GM12878 (cell line): ENCODE measurements at regions not wholly inside any gene's neighbourhood (a gene's known extent, or its start where the extent isn't known, plus 50 kb on each side); places are given as distances from the start of the nearest gene placed in this dataset.

Source experiments
- ATAC-seq: fragments of 200-7000 bp; cut with Tn5 transposase; 3 replicates; pipeline ENCODE4 v1.9.1; 2020; ENCODE audit warnings: mild to moderate bottlenecking, moderate library complexity
- BruUV-seq: library from RNA; stranded (reverse); fragments of 400-500 nt; replicated peaks from 2 replicates; lab custom pipeline; 2021; lab: Mats Ljungman, UMichigan
- CTCF ChIA-PET: fragments of 300-600 bp; sonication (Branson Sonifier 250); formaldehyde crosslinking; extraction: SDS; loops from one replicate; lab custom pipeline; 2021; ENCODE audit warnings: inconsistent platforms; lab: Yijun Ruan, JAX
- POLR2A ChIA-PET: fragments of 350-600 bp; formaldehyde crosslinking; extraction: SDS; loops from one replicate; lab custom pipeline; 2021; ENCODE audit warnings: inconsistent platforms; lab: Charles Lee
- RAD21 ChIA-PET: fragments of 300-600 bp; sonication (Branson Sonifier 250); formaldehyde crosslinking; loops from one replicate; lab custom pipeline; 2023; ENCODE audit warnings: antibody characterized with exemption; ENCODE audit not compliant: unreplicated experiment; lab: Charles Lee
- SMC1A ChIA-PET: fragments of 300-600 bp; sonication (Branson Sonifier 250); formaldehyde crosslinking; loops from one replicate; lab custom pipeline; 2023; ENCODE audit not compliant: unreplicated experiment, uncharacterized antibody; lab: Charles Lee
- DNase-seq: peaks from one replicate; pipeline ENCODE4 v3.0.0-alpha.2; 2011; ENCODE audit warnings: low read depth, low spot score
- FAIRE-seq: peaks from 3 replicates; lab custom pipeline; 2011; peaks lifted over from hg19 to GRCh38; lab: Jason Lieb, UNC
- H2AFZ ChIP-seq: 2 replicates; pipeline ENCODE4 v1.6.0; 2011; ENCODE audit warnings: low read depth, low read length, control low read depth; ENCODE audit not compliant: control insufficient read depth
- H3K27ac ChIP-seq: 2 replicates; pipeline ENCODE4 v1.5.1; 2011; ENCODE audit warnings: control low read depth; ENCODE audit not compliant: control insufficient read depth, insufficient read depth
- H3K27me3 ChIP-seq, 2 experiments: replicated peaks in 1 of 2; 2 replicates each; pipeline versions ENCODE4 v1.6.0 to v1.6.1; 2011; ENCODE audit warnings: low read length in 1 of 2; ENCODE audit not compliant: control insufficient read depth in 2 of 2, insufficient read depth in 2 of 2
- H3K36me3 ChIP-seq, 2 experiments: 2 replicates each; pipeline ENCODE4 v1.5.1; 2011; ENCODE audit warnings: low read length in 1 of 2; ENCODE audit not compliant: control insufficient read depth in 2 of 2, insufficient read depth in 2 of 2
- H3K4me1 ChIP-seq: 2 replicates; pipeline ENCODE4 v1.6.1; 2011; ENCODE audit warnings: mild to moderate bottlenecking, low read length, moderate library complexity, mixed read lengths; ENCODE audit not compliant: control insufficient read depth, insufficient read depth
- H3K4me2 ChIP-seq: 2 replicates; pipeline ENCODE4 v1.6.0; 2011; ENCODE audit warnings: control low read depth; ENCODE audit not compliant: control insufficient read depth, insufficient read depth
- H3K4me3 ChIP-seq: fragments of 200-600 bp; sonication (generic); 2 replicates; pipeline ENCODE4 v1.5.1; 2016
- H3K79me2 ChIP-seq: 2 replicates; pipeline ENCODE4 v1.6.0; 2011; ENCODE audit warnings: low read length; ENCODE audit not compliant: control insufficient read depth, insufficient read depth
- H3K9ac ChIP-seq: 2 replicates; pipeline ENCODE4 v1.8.0; 2011; ENCODE audit warnings: low read length, control low read depth, mixed read lengths; ENCODE audit not compliant: control insufficient read depth, insufficient read depth
- H3K9me3 ChIP-seq: replicated peaks from 3 replicates; pipeline ENCODE4 v1.5.1; 2011; ENCODE audit warnings: mild to moderate bottlenecking, low read length; ENCODE audit not compliant: control insufficient read depth, insufficient read depth
- H4K20me1 ChIP-seq: 2 replicates; pipeline ENCODE4 v1.6.0; 2011; ENCODE audit not compliant: control insufficient read depth, insufficient read depth
- BCL11A ChIP-seq: IDR thresholded peaks from 2 replicates; pipeline ENCODE4 v1.6.1; 2011; ENCODE audit warnings: low read depth, low read length
- BHLHE40 ChIP-seq, 2 experiments: fragments of 450-650 bp in 1 of 2; IDR thresholded peaks; 2 replicates each; pipeline ENCODE4 v1.6.1; 2011 to 2017; ENCODE audit warnings: low read depth in 2 of 2, borderline replicate concordance in 1 of 2, improper control_type of control experiment in 1 of 2, low read length in 1 of 2, mild to moderate bottlenecking in 1 of 2
- CHD2 ChIP-seq: IDR thresholded peaks from 2 replicates; pipeline ENCODE4 v1.6.1; 2011; ENCODE audit warnings: low read depth, low read length, improper control_type of control experiment, borderline replicate concordance
- CREB1 ChIP-seq: IDR thresholded peaks from 2 replicates; pipeline ENCODE4 v1.6.1; 2012; ENCODE audit warnings: low read depth, mild to moderate bottlenecking, inconsistent platforms
- CTCF ChIP-seq, 3 experiments: IDR thresholded peaks in 2 of 3; conservative IDR thresholded peaks in 1 of 3; 2 replicates each; pipeline ENCODE4 v1.5.1; 2011; ENCODE audit warnings: low read depth in 3 of 3, low read length in 3 of 3, mild to moderate bottlenecking in 3 of 3, control low read depth in 2 of 3, moderate library complexity in 2 of 3, inconsistent platforms in 1 of 3, mixed read lengths in 1 of 3; ENCODE audit not compliant: control insufficient read depth in 2 of 3, insufficient read depth in 1 of 3; ENCODE audit errors: extremely low read depth in 1 of 3
- HDAC2 ChIP-seq: fragments of 200-600 bp; sonication (generic); IDR thresholded peaks from 2 replicates; pipeline ENCODE4 v1.6.1; 2017
- IKZF2 ChIP-seq, 2 experiments: fragments of 450-650 bp; IDR thresholded peaks; 2 replicates each; pipeline ENCODE4 v1.6.1; 2017; ENCODE audit warnings: mild to moderate bottlenecking in 2 of 2, moderate library complexity in 2 of 2
- NFXL1 ChIP-seq: fragments of 450-650 bp; IDR thresholded peaks from 2 replicates; pipeline ENCODE4 v1.6.1; 2017; ENCODE audit warnings: antibody characterized with exemption, mild to moderate bottlenecking, borderline replicate concordance
- SKIL ChIP-seq: fragments of 450-650 bp; IDR thresholded peaks from 2 replicates; pipeline ENCODE4 v1.6.1; 2017; ENCODE audit warnings: mild to moderate bottlenecking, low read depth, inconsistent platforms; ENCODE audit not compliant: poor library complexity, severe bottlenecking
- SUPT20H ChIP-seq: IDR thresholded peaks from 2 replicates; pipeline ENCODE4 v1.6.1; 2011; ENCODE audit warnings: low read depth, mild to moderate bottlenecking, low read length, moderate library complexity, borderline replicate concordance; ENCODE audit not compliant: control insufficient read depth
- SUZ12 ChIP-seq: fragments of 200-600 bp; sonication (generic); IDR thresholded peaks from one replicate; pipeline ENCODE4 v1.6.1; 2018; ENCODE audit warnings: antibody characterized with exemption, mild to moderate bottlenecking; ENCODE audit not compliant: unreplicated experiment
- ZZZ3 ChIP-seq: IDR thresholded peaks from 2 replicates; pipeline ENCODE4 v1.6.1; 2011; ENCODE audit warnings: low read depth; ENCODE audit not compliant: control insufficient read depth, insufficient read length
- WGBS: methylation state at CpG from one replicate; pipeline ENCODE4 v1.1.6; 2016; ENCODE audit warnings: low lambda C conversion rate; ENCODE audit not compliant: insufficient replicate concordance, insufficient coverage; ENCODE audit errors: missing lambda C conversion rate; 5-methylcytosine and 5-hydroxymethylcytosine counted together
- in situ Hi-C: fragments of 300-500 bp; cut with MboI; formaldehyde crosslinking; loops from 9 replicates; pipeline ENCODE4 v1.14.3; 2018; ENCODE audit warnings: mixed read lengths
- intact Hi-C: fragments of 100-400 bp; cut with micrococcal nuclease; formaldehyde crosslinking; loops from one replicate; pipeline ENCODE4 v1.14.2; 2022; ENCODE audit not compliant: unreplicated experiment

- H3K4me3 ChIP-seq, result no peak overlapping the region
- RAD21 ChIA-PET, result no interaction called here
- in situ Hi-C loops, result no loop called here
- no peaks in the 10 kb centered on the region; the same call in 1 of the 2 replicates for H4K20me1 ChIP-seq
- POLR2A ChIA-PET, result no interaction called here
- H3K9ac ChIP-seq, result no peak overlapping the region
- ATAC-seq (no peak), DNase-seq (no peak), FAIRE-seq (no peak)
- no peak overlapping the region for H3K27ac ChIP-seq
- intact Hi-C loops, result no loop called here
- peaks cover 70% of the 10 kb centered on the region for H3K79me2 ChIP-seq
- WGBS, result 100% methylated on average over 2 of the region's 2 CpGs
- H2AFZ ChIP-seq, result no peak overlapping the region
- peaks cover 28% of the 10 kb centered on the region for H3K4me1 ChIP-seq
- SMC1A ChIA-PET, result no interaction called here
- BruUV-seq, result no TSS peak
- CTCF ChIA-PET, result no interaction called here
- no peak for TF ChIP-seq HDAC2
- no peak for TF ChIP-seq CREB1
- TF ChIP-seq NFXL1, result no peak
- TF ChIP-seq CTCF (IDR thresholded peaks at IDR 0.05 in 2 of 3, conservative IDR thresholded peaks at IDR 0.05 in 1 of 3; ENCODE audit: control insufficient read depth in 2 of 3, extremely low read depth in 1 of 3, insufficient read depth in 1 of 3, low read depth in 3 of 3, low read length in 3 of 3), result no peak
- TF ChIP-seq IKZF2 (IDR thresholded peaks at IDR 0.05), result no peak
- no peak for TF ChIP-seq BHLHE40 (IDR thresholded peaks at IDR 0.05; ENCODE audit: borderline replicate concordance in 1 of 2, low read depth in 2 of 2, low read length in 1 of 2)
- no peak for TF ChIP-seq SKIL
- TF ChIP-seq SUPT20H, result no peak
- no peak for TF ChIP-seq ZZZ3
- TF ChIP-seq BCL11A, result no peak
- no peak for TF ChIP-seq SUZ12
- TF ChIP-seq CHD2, result no peak
- H3K4me2 ChIP-seq, result no peak overlapping the region
- no peaks in the 10 kb centered on the region for H3K9me3 ChIP-seq
- H3K36me3 ChIP-seq, result peaks cover 6 to 17% of the 10 kb centered on the region in 2 experiments; a peak in 3 of 4 replicates
- H3K27me3 ChIP-seq, result no peaks in the 10 kb centered on the region
These were observed 57.4 kb upstream of the TRAK1 start for GRCh38 chr3:42033741-42034140.
